GM23338 (cell line): ENCODE measurements at regions not wholly inside any gene's neighbourhood (a gene's known extent, or its start where the extent isn't known, plus 50 kb on each side); places are given as distances from the start of the nearest gene placed in this dataset.

ENCODE experiments used
- ATAC-seq: fragments of 200-7000 bp; cut with Tn5 transposase; 3 replicates; pipeline ENCODE4 v1.9.1; 2020
- DNase-seq: peaks from one replicate; pipeline ENCODE4 v3.0.0-alpha.2; 2015; ENCODE audit warnings: low spot score
- H2AFZ ChIP-seq: fragments of 200-600 bp; sonication (generic); 2 replicates; pipeline ENCODE4 v1.8.0; 2016; ENCODE audit warnings: antibody characterized with exemption, mild to moderate bottlenecking, moderate library complexity
- H3F3A ChIP-seq: fragments of 200-600 bp; sonication (generic); replicated peaks from 2 replicates; pipeline ENCODE4 v1.8.0; 2017; ENCODE audit warnings: antibody characterized with exemption, mixed run types, low read depth
- H3K27ac ChIP-seq: fragments of 200-600 bp; sonication (generic); 2 replicates; pipeline ENCODE4 v1.6.1; 2016; ENCODE audit warnings: low read depth
- H3K27me3 ChIP-seq: fragments of 200-600 bp; sonication (generic); 2 replicates; pipeline ENCODE4 v1.8.0; 2016; ENCODE audit warnings: mild to moderate bottlenecking, mixed run types, moderate library complexity; ENCODE audit not compliant: insufficient read depth
- H3K36me3 ChIP-seq: fragments of 200-600 bp; sonication (generic); 2 replicates; pipeline ENCODE4 v1.8.0; 2016; ENCODE audit warnings: mild to moderate bottlenecking; ENCODE audit not compliant: insufficient read depth
- H3K4me1 ChIP-seq: fragments of 200-600 bp; sonication (generic); 2 replicates; pipeline ENCODE4 v1.8.0; 2016; ENCODE audit warnings: mild to moderate bottlenecking, moderate library complexity; ENCODE audit not compliant: insufficient read depth
- H3K4me2 ChIP-seq: fragments of 200-600 bp; sonication (generic); 2 replicates; pipeline ENCODE4 v1.7.1; 2017; ENCODE audit warnings: mixed run types
- H3K4me3 ChIP-seq: fragments of 200-600 bp; sonication (generic); 2 replicates; pipeline ENCODE4 v1.6.1; 2016; ENCODE audit warnings: mixed run types
- H3K79me2 ChIP-seq: fragments of 200-600 bp; sonication (generic); replicated peaks from 2 replicates; pipeline ENCODE4 v1.8.0; 2017; ENCODE audit warnings: mild to moderate bottlenecking; ENCODE audit not compliant: insufficient read depth
- H3K9me2 ChIP-seq: fragments of 200-600 bp; sonication (generic); 2 replicates; pipeline ENCODE4 v1.8.0; 2017; ENCODE audit not compliant: insufficient read depth
- H4K20me1 ChIP-seq: fragments of 200-600 bp; sonication (generic); replicated peaks from 2 replicates; pipeline ENCODE4 v1.8.0; 2017; ENCODE audit warnings: mild to moderate bottlenecking; ENCODE audit not compliant: insufficient read depth
- H3K27ac Mint-ChIP-seq: 2 replicates; pipeline ENCODE4 v1.8.0; 2020; ENCODE audit warnings: inconsistent platforms, mild to moderate bottlenecking, moderate library complexity, mixed read lengths
- H3K27me3 Mint-ChIP-seq: 3 replicates; pipeline ENCODE4 v1.8.0; 2022; ENCODE audit warnings: low read depth, mild to moderate bottlenecking, moderate library complexity, mixed read lengths, inconsistent platforms; ENCODE audit not compliant: insufficient read depth, poor library complexity
- H3K36me3 Mint-ChIP-seq: 3 replicates; pipeline ENCODE4 v1.8.0; 2021; ENCODE audit warnings: low read depth, mild to moderate bottlenecking, inconsistent platforms, moderate library complexity, mixed read lengths
- H3K4me1 Mint-ChIP-seq: 3 replicates; pipeline ENCODE4 v1.8.0; 2020; ENCODE audit warnings: mild to moderate bottlenecking, inconsistent platforms, mixed read lengths
- H3K4me3 Mint-ChIP-seq: 3 replicates; pipeline ENCODE4 v1.8.0; 2021; ENCODE audit warnings: moderate library complexity, mild to moderate bottlenecking, inconsistent platforms, mixed read lengths
- H3K9me3 Mint-ChIP-seq: 3 replicates; pipeline ENCODE4 v1.8.0; 2020; ENCODE audit warnings: moderate library complexity, mild to moderate bottlenecking, inconsistent platforms, mixed read lengths
- CREB1 ChIP-seq: fragments of 250-450 bp; sonication (Bioruptor Pico); IDR thresholded peaks from 2 replicates; pipeline ENCODE4 v1.5.0; 2020; ENCODE audit warnings: low read depth, mild to moderate bottlenecking, moderate library complexity
- EZH2 ChIP-seq: fragments of 200-600 bp; sonication (generic); IDR thresholded peaks from one replicate; pipeline ENCODE4 v1.8.0; 2017; ENCODE audit warnings: antibody characterized with exemption, mild to moderate bottlenecking, low read depth; ENCODE audit not compliant: unreplicated experiment
- EZH2phosphoT487 ChIP-seq: fragments of 200-600 bp; sonication (generic); IDR thresholded peaks from one replicate; pipeline ENCODE4 v1.8.1; 2018; ENCODE audit warnings: antibody characterized with exemption; ENCODE audit not compliant: unreplicated experiment
- JUNB ChIP-seq: IDR thresholded peaks from one replicate; pipeline ENCODE4 v1.6.1; 2016; ENCODE audit warnings: antibody characterized with exemption; ENCODE audit not compliant: unreplicated experiment
- NANOG ChIP-seq: IDR thresholded peaks from 2 replicates; pipeline ENCODE4 v1.6.1; 2016; ENCODE audit warnings: antibody characterized with exemption, borderline replicate concordance
- POLR2AphosphoS5 ChIP-seq: IDR thresholded peaks from 2 replicates; pipeline ENCODE4 v1.6.1; 2016; ENCODE audit warnings: antibody characterized with exemption, low read depth
- STAT1 ChIP-seq: IDR thresholded peaks from one replicate; pipeline ENCODE4 v1.6.1; 2016; ENCODE audit warnings: antibody characterized with exemption; ENCODE audit not compliant: unreplicated experiment
- ZNF114 ChIP-seq: fragments of 250-450 bp; sonication (Bioruptor Pico); IDR thresholded peaks from 2 replicates; pipeline ENCODE4 v1.5.0; 2020; ENCODE audit warnings: mild to moderate bottlenecking, moderate library complexity
- ZNF331 ChIP-seq: fragments of 250-450 bp; sonication (Bioruptor Pico); IDR thresholded peaks from 2 replicates; pipeline ENCODE4 v1.5.0; 2020; ENCODE audit warnings: low read depth, mild to moderate bottlenecking, moderate library complexity
- TF ChIP-seq, protein P1 (sequence below): IDR thresholded peaks from 2 replicates; pipeline ENCODE4 v1.6.1; 2016; ENCODE audit warnings: antibody characterized with exemption
- TF ChIP-seq, protein P2 (sequence below): IDR thresholded peaks from one replicate; pipeline ENCODE4 v1.6.1; 2018; ENCODE audit warnings: antibody characterized with exemption; ENCODE audit not compliant: unreplicated experiment
- TF ChIP-seq, protein P3 (sequence below): fragments of 250-450 bp; sonication (Bioruptor Pico); IDR thresholded peaks from 2 replicates; pipeline ENCODE4 v1.5.0; 2020; ENCODE audit warnings: mild to moderate bottlenecking, moderate library complexity
- TF ChIP-seq, protein P4 (sequence below), 2 experiments: fragments of 200-600 bp in 1 of 2; sonication (generic) in 1 of 2; conservative IDR thresholded peaks; 2 replicates each; pipeline versions ENCODE4 v1.5.1 to v1.6.1; 2016 to 2017; ENCODE audit warnings: antibody characterized with exemption in 2 of 2, low read depth in 2 of 2, mild to moderate bottlenecking in 2 of 2, moderate library complexity in 1 of 2

DNA sequence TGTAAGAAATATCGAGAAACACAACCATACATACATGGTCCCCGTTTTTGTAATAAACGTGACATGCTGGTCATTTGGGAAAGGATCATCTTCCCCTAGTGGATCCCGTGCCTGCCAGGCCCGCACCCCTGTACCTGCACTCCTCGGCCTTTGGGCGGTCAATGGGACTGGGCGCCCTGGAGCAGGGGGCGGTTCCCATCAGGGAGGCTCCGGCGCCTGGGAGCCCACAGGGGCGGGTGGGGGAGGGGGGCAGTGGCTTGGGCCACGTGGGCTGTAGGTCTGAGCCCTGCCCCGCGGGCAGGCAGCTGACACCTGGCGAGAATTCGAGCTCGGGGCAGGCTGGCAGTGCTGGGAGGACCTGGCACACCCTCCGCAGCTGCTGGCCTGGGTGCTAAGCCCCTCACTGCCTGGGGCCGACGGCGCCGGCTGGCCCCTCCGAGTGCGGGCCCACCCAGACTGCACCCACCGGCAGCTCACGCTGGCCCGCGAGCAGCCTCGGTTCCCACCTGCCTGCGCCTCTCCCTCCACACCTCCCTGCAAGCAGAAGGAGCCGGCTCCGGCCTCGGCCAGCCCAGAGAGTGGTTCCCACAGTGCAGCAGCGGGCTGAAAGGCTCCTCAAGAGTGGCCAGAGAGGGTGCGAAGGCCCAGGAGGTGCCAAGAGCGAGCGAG is 361.6 kb upstream of the GRM3 start:
- H3K4me3 Mint-ChIP-seq: no peak overlapping the region
- Histone ChIP-seq H3K27ac (no peak overlapping the region), H3K27me3 (no peaks in the 10 kb centered on the region), H3K4me1 (no peaks in the 10 kb centered on the region), H3K36me3 (no peaks in the 10 kb centered on the region), H3F3A (no peaks in the 10 kb centered on the region), H3K4me2 (no peak overlapping the region), H4K20me1 (no peaks in the 10 kb centered on the region), H2AFZ (no peak overlapping the region), H3K4me3 (no peak overlapping the region), H3K79me2 (no peaks in the 10 kb centered on the region), H3K9me2 (no peaks in the 10 kb centered on the region)
- no peaks in the 10 kb centered on the region; the same call in 2 of the 3 replicates for H3K9me3 Mint-ChIP-seq
- no peaks in the 10 kb centered on the region for H3K4me1 Mint-ChIP-seq
- TF ChIP-seq NANOG: no peak
- TF ChIP-seq, protein P1, sequence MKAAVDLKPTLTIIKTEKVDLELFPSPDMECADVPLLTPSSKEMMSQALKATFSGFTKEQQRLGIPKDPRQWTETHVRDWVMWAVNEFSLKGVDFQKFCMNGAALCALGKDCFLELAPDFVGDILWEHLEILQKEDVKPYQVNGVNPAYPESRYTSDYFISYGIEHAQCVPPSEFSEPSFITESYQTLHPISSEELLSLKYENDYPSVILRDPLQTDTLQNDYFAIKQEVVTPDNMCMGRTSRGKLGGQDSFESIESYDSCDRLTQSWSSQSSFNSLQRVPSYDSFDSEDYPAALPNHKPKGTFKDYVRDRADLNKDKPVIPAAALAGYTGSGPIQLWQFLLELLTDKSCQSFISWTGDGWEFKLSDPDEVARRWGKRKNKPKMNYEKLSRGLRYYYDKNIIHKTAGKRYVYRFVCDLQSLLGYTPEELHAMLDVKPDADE: no peak
- TF ChIP-seq STAT1: no peak
- TF ChIP-seq ZNF114 (CRISPR knock-in tag): no peak
- TF ChIP-seq, protein P2, sequence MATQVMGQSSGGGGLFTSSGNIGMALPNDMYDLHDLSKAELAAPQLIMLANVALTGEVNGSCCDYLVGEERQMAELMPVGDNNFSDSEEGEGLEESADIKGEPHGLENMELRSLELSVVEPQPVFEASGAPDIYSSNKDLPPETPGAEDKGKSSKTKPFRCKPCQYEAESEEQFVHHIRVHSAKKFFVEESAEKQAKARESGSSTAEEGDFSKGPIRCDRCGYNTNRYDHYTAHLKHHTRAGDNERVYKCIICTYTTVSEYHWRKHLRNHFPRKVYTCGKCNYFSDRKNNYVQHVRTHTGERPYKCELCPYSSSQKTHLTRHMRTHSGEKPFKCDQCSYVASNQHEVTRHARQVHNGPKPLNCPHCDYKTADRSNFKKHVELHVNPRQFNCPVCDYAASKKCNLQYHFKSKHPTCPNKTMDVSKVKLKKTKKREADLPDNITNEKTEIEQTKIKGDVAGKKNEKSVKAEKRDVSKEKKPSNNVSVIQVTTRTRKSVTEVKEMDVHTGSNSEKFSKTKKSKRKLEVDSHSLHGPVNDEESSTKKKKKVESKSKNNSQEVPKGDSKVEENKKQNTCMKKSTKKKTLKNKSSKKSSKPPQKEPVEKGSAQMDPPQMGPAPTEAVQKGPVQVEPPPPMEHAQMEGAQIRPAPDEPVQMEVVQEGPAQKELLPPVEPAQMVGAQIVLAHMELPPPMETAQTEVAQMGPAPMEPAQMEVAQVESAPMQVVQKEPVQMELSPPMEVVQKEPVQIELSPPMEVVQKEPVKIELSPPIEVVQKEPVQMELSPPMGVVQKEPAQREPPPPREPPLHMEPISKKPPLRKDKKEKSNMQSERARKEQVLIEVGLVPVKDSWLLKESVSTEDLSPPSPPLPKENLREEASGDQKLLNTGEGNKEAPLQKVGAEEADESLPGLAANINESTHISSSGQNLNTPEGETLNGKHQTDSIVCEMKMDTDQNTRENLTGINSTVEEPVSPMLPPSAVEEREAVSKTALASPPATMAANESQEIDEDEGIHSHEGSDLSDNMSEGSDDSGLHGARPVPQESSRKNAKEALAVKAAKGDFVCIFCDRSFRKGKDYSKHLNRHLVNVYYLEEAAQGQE: no peak
- no peak for TF ChIP-seq EZH2
- no peak for TF ChIP-seq EZH2phosphoT487
- no peak for TF ChIP-seq POLR2AphosphoS5
- TF ChIP-seq, protein P3, sequence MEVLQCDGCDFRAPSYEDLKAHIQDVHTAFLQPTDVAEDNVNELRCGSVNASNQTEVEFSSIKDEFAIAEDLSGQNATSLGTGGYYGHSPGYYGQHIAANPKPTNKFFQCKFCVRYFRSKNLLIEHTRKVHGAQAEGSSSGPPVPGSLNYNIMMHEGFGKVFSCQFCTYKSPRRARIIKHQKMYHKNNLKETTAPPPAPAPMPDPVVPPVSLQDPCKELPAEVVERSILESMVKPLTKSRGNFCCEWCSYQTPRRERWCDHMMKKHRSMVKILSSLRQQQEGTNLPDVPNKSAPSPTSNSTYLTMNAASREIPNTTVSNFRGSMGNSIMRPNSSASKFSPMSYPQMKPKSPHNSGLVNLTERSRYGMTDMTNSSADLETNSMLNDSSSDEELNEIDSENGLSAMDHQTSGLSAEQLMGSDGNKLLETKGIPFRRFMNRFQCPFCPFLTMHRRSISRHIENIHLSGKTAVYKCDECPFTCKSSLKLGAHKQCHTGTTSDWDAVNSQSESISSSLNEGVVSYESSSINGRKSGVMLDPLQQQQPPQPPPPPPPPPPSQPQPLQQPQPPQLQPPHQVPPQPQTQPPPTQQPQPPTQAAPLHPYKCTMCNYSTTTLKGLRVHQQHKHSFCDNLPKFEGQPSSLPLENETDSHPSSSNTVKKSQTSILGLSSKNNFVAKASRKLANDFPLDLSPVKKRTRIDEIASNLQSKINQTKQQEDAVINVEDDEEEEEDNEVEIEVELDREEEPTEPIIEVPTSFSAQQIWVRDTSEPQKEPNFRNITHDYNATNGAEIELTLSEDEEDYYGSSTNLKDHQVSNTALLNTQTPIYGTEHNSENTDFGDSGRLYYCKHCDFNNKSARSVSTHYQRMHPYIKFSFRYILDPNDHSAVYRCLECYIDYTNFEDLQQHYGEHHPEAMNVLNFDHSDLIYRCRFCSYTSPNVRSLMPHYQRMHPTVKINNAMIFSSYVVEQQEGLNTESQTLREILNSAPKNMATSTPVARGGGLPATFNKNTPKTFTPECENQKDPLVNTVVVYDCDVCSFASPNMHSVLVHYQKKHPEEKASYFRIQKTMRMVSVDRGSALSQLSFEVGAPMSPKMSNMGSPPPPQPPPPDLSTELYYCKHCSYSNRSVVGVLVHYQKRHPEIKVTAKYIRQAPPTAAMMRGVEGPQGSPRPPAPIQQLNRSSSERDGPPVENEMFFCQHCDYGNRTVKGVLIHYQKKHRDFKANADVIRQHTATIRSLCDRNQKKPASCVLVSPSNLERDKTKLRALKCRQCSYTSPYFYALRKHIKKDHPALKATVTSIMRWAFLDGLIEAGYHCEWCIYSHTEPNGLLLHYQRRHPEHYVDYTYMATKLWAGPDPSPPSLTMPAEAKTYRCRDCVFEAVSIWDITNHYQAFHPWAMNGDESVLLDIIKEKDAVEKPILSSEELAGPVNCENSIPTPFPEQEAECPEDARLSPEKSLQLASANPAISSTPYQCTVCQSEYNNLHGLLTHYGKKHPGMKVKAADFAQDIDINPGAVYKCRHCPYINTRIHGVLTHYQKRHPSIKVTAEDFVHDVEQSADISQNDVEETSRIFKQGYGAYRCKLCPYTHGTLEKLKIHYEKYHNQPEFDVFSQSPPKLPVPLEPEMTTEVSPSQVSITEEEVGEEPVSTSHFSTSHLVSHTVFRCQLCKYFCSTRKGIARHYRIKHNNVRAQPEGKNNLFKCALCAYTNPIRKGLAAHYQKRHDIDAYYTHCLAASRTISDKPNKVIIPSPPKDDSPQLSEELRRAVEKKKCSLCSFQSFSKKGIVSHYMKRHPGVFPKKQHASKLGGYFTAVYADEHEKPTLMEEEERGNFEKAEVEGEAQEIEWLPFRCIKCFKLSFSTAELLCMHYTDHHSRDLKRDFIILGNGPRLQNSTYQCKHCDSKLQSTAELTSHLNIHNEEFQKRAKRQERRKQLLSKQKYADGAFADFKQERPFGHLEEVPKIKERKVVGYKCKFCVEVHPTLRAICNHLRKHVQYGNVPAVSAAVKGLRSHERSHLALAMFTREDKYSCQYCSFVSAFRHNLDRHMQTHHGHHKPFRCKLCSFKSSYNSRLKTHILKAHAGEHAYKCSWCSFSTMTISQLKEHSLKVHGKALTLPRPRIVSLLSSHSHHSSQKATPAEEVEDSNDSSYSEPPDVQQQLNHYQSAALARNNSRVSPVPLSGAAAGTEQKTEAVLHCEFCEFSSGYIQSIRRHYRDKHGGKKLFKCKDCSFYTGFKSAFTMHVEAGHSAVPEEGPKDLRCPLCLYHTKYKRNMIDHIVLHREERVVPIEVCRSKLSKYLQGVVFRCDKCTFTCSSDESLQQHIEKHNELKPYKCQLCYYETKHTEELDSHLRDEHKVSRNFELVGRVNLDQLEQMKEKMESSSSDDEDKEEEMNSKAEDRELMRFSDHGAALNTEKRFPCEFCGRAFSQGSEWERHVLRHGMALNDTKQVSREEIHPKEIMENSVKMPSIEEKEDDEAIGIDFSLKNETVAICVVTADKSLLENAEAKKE (CRISPR knock-in tag): no peak
- TF ChIP-seq JUNB: no peak
- no peak for TF ChIP-seq CREB1
- TF ChIP-seq, protein P4, sequence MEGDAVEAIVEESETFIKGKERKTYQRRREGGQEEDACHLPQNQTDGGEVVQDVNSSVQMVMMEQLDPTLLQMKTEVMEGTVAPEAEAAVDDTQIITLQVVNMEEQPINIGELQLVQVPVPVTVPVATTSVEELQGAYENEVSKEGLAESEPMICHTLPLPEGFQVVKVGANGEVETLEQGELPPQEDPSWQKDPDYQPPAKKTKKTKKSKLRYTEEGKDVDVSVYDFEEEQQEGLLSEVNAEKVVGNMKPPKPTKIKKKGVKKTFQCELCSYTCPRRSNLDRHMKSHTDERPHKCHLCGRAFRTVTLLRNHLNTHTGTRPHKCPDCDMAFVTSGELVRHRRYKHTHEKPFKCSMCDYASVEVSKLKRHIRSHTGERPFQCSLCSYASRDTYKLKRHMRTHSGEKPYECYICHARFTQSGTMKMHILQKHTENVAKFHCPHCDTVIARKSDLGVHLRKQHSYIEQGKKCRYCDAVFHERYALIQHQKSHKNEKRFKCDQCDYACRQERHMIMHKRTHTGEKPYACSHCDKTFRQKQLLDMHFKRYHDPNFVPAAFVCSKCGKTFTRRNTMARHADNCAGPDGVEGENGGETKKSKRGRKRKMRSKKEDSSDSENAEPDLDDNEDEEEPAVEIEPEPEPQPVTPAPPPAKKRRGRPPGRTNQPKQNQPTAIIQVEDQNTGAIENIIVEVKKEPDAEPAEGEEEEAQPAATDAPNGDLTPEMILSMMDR (conservative IDR thresholded peaks at IDR 0.05; ENCODE audit: low read depth in 2 of 2): no peak
- no peak for TF ChIP-seq ZNF331
- ATAC-seq (peak; percentile 26; the same call in 1 of the 3 replicates), DNase-seq (peak; percentile 20)
- H3K27me3 Mint-ChIP-seq: no peaks in the 10 kb centered on the region
- no peak overlapping the region for H3K27ac Mint-ChIP-seq
- H3K36me3 Mint-ChIP-seq: no peaks in the 10 kb centered on the region
